GM21825 (cell line): ENCODE measurements at regions not wholly inside any gene's neighbourhood (a gene's known extent, or its start where the extent isn't known, plus 50 kb on each side); places are given as distances from the start of the nearest gene placed in this dataset.
A peak's percentile ranks its signal among the peaks of the same experiment; 100 is the strongest.
"Not testable (repeated sequence)": the region's sequence is repeated elsewhere in the genome, so short reads cannot be mapped to it uniquely, and the experiment has no call there.

Experiments used
- ATAC-seq: cut with Tn5 transposase; IDR thresholded peaks from one replicate; pipeline ENCODE4 v1.9.1; 2021; ENCODE audit warnings: mild to moderate bottlenecking, moderate library complexity; ENCODE audit not compliant: unreplicated experiment

DNA sequence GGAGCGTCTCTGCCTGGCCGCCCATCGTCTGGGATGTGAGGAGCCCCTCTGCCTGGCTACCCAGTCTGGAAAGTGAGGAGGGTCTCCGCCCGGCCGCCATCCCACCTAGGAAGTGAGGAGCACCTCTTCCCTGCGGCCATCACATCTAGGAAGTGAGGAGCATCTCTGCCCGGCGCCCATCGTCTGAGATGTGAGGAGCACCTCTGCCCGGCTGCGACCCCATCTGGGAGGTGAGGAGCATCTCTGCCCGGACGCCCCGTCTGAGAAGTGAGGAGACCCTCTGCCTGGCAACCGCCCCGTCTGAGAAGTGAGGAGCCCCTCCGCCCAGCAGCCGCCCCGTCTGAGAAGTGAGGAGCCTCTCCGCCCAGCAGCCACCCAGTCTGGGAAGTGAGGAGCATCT is 84.5 kb downstream of the IDS start:
- ATAC-seq: not testable (repeated sequence)

DNA sequence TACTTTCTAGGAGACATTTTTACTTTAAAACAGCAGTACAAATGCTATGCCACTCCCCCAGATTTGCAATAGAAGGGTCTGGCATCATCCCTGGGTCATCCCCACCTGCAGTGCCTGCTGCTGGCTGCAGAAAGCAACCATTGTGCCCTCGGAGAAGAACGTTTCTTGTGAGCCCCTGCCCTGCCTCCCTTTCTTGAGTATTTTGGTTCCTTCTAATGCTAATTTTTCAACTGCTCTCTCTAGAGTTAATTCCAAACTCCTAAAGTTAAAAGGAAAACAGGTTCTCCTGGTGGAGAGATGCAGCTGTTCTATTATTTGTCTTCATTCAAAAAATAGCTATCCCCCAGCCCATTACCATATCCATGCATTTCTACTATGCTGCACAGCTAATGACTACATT is 107.1 kb downstream of the IDS start:
- no peak for ATAC-seq

DNA sequence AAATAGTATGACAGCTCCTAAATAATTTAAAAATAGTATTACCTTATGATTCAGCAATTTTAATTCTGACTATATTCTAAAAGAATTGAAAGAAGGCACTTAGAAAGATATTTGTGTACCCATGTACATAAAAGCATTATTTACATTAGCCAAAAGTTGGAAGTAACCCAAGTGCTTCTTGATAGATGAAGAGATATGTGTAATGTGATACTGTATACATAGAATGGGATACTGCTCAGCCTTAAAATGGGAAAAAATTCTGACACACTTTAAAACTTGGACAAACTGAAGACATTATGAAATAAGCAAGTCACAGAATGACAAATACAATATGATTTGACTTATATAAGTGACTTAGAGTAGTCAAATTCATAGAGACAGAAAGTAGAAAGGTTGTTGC is 112.2 kb downstream of the IDS start:
- no peak for ATAC-seq

DNA sequence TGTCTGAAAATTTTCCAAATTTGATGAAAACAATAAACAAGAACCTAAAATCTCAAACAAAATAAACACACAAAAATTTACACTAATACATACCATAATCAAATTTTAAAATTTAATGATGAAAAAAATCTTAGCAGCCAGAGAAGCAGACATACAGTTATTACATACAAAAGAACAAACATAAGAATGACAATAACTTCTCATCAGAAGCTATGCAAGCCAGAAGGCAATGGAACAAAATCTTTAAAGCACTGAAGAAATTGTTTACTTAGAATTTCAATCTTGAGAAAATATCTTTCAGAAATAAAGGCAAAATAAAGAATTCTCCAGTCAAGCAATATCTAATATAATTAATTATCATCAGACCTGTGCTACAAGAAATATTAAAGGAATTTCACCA is 121.3 kb downstream of the IDS start:
- no peak for ATAC-seq

DNA sequence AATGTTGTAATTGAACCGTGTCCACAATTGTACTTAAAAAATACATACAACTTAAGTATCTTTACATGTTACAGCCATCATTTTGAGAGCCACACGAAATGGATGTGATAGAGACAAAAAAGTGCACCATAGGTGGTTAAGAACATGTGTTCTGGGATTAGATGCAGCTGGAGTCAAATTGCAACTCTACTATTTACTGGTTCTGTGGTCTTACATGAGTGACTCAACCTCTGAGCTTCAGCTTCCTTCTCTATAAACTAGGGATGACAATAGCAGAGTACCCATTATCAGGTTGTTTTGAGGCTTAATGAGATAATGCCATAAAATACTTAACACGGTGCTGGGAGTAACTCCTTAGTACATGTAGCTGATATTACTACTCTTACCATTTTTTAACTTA is 130.4 kb downstream of the IDS start:
- ATAC-seq: no peak

DNA sequence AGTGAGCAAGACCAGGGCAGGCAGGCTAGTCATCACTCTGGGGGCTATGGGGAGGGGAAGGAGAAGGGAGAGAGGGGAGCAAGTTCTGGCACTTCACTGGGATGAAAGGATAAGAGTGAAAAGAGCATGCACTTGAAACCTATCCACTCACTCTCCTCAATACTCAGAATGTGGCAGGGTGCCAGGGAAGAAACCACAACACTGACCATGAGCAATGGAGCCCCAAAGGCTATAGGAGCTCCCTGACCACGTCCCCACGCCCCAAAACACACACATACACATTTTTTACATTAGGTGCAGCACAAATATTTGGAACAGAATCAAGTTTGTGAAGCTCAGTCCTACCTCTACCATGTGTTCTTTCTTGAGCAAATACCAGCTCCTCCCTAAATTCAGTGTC is 132.2 kb downstream of the IDS start:
- no peak for ATAC-seq

DNA sequence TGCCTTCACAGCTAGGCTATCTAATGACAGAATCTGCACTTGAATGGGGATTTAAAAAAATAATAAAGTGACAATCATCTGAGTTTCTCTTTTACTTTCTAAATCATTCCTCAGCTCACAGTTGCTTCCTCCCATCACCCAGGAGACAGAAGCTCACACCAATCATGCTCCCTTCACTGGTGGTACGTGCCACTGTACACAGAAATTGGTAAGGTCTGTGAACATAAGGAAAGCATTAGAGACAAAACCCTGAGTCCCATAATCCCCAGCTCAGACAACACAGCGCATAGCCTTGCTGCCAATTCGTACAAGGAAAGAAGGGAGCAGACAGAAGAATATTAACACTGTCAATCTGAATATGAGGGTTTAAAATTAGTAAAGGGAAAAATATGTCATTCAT is 133.1 kb downstream of the IDS start:
- no peak for ATAC-seq

DNA sequence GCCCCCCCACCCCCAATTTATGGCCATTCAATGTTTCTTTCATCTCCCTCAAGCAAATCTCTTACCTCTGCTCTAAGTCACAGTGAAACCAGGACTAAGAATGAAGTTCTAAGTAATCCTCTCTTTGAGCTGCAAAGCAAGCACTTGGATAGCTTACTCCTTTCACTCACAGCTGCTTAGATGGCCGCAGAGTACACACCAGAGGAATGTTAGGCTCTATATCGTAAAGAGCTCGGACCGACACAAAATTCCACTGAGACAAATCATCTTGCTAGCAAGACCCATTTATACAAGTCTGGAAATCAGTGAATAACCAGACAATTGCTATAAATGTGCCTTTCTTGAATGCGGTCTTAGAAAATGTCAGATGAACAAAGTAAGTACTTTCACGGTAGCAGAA is 135.0 kb downstream of the IDS start:
- ATAC-seq: no peak

DNA sequence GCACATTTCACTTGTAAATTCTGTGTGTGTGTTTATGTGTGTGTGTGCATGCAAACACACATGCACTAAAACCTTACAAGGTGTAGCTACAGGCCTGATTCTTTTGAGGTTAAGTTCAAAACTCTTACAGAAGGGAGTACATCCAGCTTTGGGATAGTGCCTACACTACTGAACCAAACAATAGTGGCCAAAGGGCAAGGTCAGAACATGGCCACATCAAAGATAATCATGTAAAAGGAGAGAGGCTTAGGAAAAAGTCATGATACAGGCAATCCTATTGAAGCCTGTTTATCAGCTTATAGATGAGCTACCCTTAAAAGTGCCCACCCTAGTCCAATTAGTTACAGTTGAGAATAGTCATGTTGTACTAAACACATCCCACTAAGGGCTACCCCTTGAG is 139.6 kb downstream of the IDS start:
- ATAC-seq: no peak

DNA sequence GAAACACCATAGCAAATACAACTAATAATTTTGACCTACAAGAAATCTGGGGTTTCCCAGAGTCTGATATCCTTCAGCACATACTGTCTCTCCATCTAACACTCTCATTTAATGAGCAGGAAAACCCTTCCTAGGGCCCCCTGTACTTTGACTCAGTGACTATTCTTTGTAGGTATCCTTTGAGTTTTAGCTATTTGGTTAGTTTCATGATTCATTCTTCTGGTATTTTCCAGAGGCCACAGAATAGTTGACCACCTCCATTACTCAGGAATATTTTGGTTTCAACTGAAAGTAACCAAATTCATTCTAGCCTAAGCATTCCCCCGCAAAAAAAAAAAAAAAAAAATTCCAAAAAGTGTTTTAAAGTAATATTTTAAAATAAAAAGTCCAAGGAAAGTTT is 140.0 kb downstream of the IDS start:
- ATAC-seq: no peak

DNA sequence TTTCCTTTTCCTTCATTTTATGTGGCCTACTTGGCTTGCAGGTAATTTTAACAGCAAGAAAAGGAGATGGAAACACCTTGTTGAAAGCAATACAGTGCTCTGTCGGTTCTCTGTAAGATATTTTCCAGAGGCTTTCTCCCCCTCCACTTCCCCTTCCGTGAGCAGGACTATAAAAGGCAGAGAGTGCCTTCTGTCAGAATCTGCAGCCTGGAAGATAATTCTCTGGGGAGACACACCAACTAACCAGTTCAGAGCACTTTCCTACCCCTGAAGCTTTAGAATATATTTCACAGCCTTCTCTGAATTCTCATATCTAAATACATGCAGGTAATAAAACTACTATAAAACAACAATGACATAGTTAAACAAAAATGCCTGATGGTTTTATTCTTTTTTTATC is 141.1 kb downstream of the IDS start:
- no peak for ATAC-seq

DNA sequence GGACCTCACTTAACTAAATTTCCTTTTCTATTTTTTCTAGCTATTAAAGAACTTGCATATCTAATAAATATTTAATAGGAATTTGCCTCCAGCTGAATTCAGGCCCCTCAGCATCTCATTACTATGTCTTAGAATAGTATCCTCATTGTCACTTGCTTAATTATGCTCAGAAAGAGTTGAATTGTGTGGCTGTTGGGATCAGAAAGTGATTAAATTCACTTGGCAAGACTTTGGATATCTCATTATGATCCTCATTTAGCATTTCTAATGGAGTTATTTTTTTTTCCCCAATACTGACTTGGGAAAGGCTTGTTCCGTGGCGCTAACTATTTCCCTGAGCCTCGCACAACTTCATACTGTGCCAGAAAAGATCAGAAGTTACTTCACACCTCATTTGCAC is 158.8 kb downstream of the IDS start:
- no peak for ATAC-seq

DNA sequence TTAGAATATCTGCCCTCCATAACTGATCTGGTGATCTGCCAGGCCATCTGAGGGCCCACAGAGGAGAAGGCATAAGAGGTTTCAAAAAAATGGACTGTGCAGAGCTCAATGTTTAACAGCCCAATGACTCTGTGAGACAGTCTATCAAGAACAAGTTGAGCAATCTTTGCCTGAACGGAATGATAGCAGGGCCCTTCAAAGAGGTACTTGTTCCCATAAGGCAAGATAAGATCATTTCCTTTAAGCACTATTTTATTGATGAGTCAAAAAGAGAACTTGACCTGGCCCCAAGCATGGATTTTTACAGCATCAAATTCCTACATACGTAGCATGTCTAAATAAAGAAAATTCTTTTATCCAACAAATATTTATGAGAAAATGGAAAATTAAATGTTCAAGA is 182.8 kb downstream of the IDS start:
- ATAC-seq: no peak

DNA sequence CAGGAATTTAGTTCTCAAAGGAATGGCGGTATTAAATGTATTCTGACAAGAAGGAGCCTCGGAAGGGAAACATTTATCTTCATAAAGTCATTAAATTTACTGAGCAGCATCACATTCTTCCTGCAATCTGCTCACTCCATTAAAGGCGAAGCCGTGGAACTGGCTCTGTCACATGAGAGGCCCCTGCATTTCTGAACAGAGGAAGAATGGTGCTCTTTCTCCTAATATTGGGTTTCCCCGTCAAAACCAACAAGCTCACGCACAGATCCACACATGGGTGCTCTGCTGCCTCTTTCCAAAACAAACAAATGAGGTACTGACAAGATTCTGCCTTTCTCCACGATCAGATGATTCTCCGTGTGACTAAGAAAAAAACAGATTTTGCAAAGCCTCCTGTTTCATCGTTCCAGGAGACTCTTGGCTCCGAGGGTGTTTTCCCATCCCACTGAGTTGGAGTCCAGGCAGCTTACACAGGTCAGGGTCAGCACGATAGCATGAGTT is 191.2 kb downstream of the IDS start:
- ATAC-seq: no peak

DNA sequence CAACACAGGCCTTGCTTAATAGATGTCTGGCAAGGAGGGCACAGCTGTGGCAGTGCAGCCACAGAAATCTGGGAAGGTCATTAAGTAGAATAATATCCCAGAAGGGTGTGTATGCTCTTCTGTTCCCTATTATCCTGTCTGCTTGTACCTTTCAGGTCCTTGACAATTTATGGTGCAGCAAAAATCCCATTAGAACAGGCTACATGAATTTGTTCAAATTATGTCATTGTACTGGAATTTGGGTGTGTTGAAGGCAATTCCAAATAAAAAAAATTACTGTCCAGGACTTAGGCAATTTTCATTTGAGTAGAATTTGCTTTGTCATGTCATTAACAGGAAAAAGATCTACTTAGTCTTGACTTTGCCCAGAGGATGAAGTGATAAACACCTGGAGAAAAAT is 192.1 kb downstream of the IDS start:
- ATAC-seq: no peak

DNA sequence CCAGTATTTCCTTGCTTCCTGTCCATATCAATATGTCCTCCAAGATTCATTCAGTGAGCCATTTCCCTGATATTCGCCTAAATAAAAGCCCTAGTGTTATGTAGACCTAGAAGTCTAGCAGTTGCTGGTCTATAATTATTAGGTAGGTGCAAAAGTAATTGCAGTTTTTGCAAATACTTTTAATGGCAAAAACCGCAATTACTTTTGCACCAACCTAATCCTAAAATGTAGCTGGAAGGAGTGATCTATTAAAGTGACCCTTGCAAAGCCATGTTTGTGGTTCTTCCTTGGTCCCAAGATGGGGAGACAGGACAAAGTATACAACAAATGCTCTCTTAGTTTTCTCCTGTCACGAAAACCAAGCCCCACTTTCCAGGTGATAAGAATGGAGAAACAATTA is 193.0 kb downstream of the IDS start:
- no peak for ATAC-seq

DNA sequence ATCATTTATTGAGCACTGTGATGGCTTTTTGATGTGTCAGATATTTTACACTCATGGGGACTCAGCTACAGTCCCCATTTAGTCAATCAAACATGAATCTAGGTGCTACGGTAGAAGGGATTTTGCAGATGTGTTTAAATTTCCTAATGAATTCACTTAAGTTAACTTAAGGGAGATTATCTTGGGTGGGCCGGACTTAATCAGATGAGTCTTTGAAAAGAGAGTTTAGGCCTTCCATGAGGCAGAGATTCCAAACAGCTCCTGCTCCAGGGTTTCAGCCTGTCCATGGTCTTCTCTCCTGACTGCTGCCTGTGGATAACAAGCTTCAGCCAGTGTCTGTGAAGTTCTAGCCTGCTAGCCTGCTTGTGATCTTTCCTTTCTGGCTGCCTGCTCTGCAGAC is 202.4 kb downstream of the IDS start:
- no peak for ATAC-seq

DNA sequence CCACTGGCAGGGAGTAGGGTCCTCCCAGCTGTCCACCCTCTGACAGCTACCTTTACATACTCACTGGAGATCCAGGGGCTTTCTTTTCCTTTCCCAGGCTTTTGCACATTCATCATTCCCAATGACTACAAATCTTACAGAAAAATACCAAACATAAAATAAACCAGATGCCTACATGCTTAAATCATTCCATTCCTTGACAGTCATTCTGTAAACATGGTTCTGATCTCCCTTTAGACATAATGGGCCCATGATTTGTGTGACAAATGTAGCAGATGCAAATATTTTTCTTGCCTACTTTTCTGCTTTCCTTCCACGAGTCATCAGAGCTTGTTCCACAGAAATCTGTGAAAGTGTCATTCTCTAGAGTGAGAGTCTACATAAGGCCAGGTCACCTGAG is 207.0 kb downstream of the IDS start:
- no peak for ATAC-seq

DNA sequence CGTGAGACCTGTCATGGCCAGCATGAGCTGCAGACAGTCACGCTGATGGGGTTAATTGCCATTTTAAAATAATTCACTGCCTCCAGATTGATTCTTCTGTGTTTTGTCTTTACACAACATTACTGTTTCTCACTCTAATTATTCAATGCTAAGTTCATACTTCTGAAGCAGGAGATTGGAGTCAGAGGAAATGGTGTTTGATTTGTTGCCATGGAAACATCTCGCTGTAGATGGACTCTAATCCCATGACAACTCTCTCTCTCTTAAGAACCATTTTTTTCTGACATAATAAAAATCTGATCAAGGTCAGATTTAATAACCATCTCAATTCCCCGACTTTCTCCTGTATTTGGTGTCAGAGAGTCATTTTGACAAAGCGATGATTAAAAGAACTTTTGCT is 209.0 kb downstream of the IDS start:
- ATAC-seq: no peak

DNA sequence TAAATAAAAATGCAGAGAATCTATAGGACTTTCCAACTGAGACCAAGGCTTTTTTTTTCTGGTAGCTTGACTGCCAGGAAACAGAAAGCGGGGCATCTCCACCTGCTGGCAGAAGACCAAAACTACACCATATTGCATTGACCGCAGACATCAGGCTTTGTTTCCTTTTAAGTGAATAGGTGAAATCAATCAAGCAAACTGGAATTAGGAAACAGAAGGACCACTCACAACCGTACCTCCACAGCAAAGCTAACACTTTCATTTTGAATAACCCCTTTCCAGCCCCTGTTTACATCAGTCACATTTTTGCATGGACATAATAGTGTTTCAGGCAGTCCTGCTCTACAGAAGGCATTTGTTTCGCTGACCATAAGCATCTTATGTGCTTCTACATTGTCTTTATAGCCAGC is 218.2 kb downstream of the IDS start:
- peak; percentile 82 for ATAC-seq

DNA sequence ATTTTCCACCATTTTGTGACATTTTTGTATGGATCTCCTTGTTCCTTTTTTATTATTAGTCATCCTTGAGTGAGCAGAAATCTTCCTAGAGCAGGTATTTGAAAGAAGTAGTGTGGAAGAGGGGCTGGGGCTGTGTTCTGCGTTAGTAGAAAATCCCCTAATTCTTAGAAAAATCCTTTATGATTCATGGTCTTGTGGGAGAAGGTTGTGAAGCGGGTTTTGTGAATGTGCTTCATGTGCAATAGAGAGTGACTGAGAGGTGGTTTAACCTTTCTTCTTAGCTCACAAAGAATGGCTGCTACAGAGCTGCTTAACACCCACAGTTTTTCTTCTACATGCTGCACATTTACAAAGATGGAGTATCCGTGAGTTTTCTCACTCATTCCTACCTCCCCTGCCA is 220.5 kb downstream of the IDS start:
- ATAC-seq: no peak

DNA sequence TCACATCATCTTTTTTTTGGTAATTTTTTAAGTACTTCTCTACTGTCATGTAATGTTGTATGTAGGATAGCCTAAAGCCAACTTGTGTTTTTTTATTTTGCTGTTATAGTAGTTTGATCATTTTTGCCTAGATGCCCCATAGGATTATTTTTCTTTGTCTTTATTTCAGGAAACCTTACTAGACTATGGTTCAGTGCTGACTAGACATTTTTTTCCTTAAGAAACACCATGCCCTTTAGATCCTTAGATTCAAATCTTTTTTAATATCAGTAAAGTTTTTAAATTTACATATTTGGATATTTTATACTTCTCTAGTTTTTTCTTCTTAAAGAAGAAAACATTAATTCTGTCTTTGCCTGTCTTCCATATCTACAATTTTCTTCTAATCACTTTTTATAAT is 221.3 kb downstream of the IDS start:
- ATAC-seq: no peak

DNA sequence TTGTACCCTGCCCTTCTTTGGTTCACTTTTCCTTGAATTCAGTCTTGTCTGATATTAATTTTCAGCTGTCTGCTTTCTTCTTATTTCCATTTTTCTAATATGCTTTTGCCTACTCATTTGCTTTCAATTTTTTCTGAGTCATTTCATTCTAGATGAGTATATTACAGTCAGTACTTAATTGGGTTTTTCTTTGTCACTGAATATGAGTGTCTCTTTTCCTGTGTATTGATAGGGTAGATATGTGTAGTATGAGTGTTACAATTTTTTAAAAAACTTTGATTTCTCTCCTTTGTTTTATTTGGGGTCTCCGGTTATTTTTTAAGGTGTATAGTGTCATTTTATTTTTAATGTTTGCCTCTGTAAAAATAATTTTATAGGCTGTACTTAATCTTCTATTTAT is 222.2 kb downstream of the IDS start:
- ATAC-seq: no peak

DNA sequence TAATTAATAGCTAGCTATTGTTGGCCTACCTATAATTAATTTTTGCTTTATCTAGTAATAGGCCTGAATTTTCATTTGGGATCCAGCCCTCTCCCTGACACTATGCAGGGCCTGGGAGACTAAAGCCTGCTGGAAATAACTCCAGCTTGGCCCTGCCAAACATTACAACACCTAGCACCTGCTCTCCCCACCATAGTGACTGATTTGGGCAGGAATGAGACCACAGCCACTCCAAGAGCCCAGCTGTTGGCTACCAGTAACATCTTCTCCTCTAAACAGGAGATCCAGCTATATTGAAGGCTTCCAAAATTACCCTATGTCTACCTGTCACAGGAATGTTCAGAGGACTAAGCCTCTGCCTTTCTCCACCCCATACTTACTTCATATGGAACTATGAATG is 225.1 kb downstream of the IDS start:
- ATAC-seq: no peak
